SJSA1 (cell line): ENCODE measurements at regions not wholly inside any gene's neighbourhood (a gene's known extent, or its start where the extent isn't known, plus 50 kb on each side); places are given as distances from the start of the nearest gene placed in this dataset.
"Not testable (repeated sequence)": the region's sequence is repeated elsewhere in the genome, so short reads cannot be mapped to it uniquely, and the experiment has no call there.

Source experiments
- DNase-seq, 2 experiments: peaks; one replicate each; pipeline ENCODE4 v3.0.0-alpha.2; 2015 to 2020; ENCODE audit warnings: low spot score in 2 of 2, low read depth in 1 of 2
- H3K27ac ChIP-seq: fragments of 250-450 bp; sonication (Bioruptor Pico); 2 replicates; pipeline ENCODE4 v1.5.1; 2020; ENCODE audit warnings: mild to moderate bottlenecking, moderate library complexity
- H3K27me3 ChIP-seq: fragments of 250-450 bp; sonication (Bioruptor Pico); replicated peaks from 2 replicates; pipeline ENCODE4 v1.5.1; 2020; ENCODE audit warnings: mild to moderate bottlenecking, moderate library complexity
- H3K36me3 ChIP-seq: fragments of 250-450 bp; sonication (Bioruptor Pico); 2 replicates; pipeline ENCODE4 v1.5.1; 2020; ENCODE audit warnings: mild to moderate bottlenecking
- H3K4me1 ChIP-seq: fragments of 250-450 bp; sonication (Bioruptor Pico); replicated peaks from 2 replicates; pipeline ENCODE4 v1.6.1; 2021; ENCODE audit warnings: mild to moderate bottlenecking
- H3K4me3 ChIP-seq: fragments of 250-450 bp; sonication (Bioruptor Pico); 2 replicates; pipeline ENCODE4 v1.5.1; 2020; ENCODE audit warnings: mild to moderate bottlenecking
- H3K9me3 ChIP-seq: fragments of 250-450 bp; sonication (Bioruptor Pico); replicated peaks from 2 replicates; pipeline ENCODE4 v1.5.1; 2020; ENCODE audit warnings: mild to moderate bottlenecking

GRCh38 chr6:139521338-139521737 lies 146.9 kb upstream of the CITED2 start:
- Histone ChIP-seq H3K36me3 (no peaks in the 10 kb centered on the region), H3K27ac (no peak overlapping the region), H3K9me3 (no peaks in the 10 kb centered on the region), H3K4me3 (no peak overlapping the region), H3K4me1 (peaks cover 8% of the 10 kb centered on the region), H3K27me3 (no peaks in the 10 kb centered on the region)
- no peak for DNase-seq

- H3K4me1 ChIP-seq: peaks cover 18% of the 10 kb centered on the region
- H3K36me3 ChIP-seq: no peaks in the 10 kb centered on the region
- H3K27me3 ChIP-seq: no peaks in the 10 kb centered on the region
- no peak overlapping the region for H3K27ac ChIP-seq
- no peak for DNase-seq
- H3K9me3 ChIP-seq: no peaks in the 10 kb centered on the region
- H3K4me3 ChIP-seq: no peak overlapping the region
Observed at GRCh38 chr6:139520321-139520768, 145.9 kb upstream of the CITED2 start.

- no peak overlapping the region for H3K27ac ChIP-seq
- peaks cover 25% of the 10 kb centered on the region for H3K4me1 ChIP-seq
- H3K36me3 ChIP-seq: no peaks in the 10 kb centered on the region
- no peak overlapping the region for H3K4me3 ChIP-seq
- no peaks in the 10 kb centered on the region for H3K27me3 ChIP-seq
- DNase-seq: no peak
- no peaks in the 10 kb centered on the region for H3K9me3 ChIP-seq
Observed at GRCh38 chr6:139519571-139520031, 145.2 kb upstream of the CITED2 start.

- Histone ChIP-seq H3K27me3 (no peaks in the 10 kb centered on the region), H3K4me3 (no peak overlapping the region), H3K4me1 (peaks cover 25% of the 10 kb centered on the region), H3K9me3 (no peaks in the 10 kb centered on the region), H3K36me3 (no peaks in the 10 kb centered on the region), H3K27ac (no peak overlapping the region)
- DNase-seq: no peak
Observed at GRCh38 chr6:139519097-139519496, 144.6 kb upstream of the CITED2 start.

GRCh38 chr6:139518556-139519091 lies 144.2 kb upstream of the CITED2 start:
- DNase-seq: no peak
- Histone ChIP-seq H3K4me3 (no peak overlapping the region), H3K27ac (no peak overlapping the region), H3K9me3 (no peaks in the 10 kb centered on the region), H3K4me1 (peaks cover 25% of the 10 kb centered on the region), H3K27me3 (no peaks in the 10 kb centered on the region), H3K36me3 (no peaks in the 10 kb centered on the region)

- not testable (repeated sequence) for H3K27ac ChIP-seq, H3K4me3 ChIP-seq, DNase-seq, H3K36me3 ChIP-seq, H3K27me3 ChIP-seq, H3K9me3 ChIP-seq
- H3K4me1 ChIP-seq: peaks cover 25% of the 10 kb centered on the region
Observed at GRCh38 chr6:139517998-139518555, 143.6 kb upstream of the CITED2 start.

GRCh38 chr6:139515511-139515910 lies 141.1 kb upstream of the CITED2 start:
- Histone ChIP-seq H3K4me1 (peaks cover 20% of the 10 kb centered on the region), H3K4me3 (no peak overlapping the region), H3K36me3 (no peaks in the 10 kb centered on the region), H3K27me3 (no peaks in the 10 kb centered on the region), H3K27ac (peak overlapping the region; percentile 64), H3K9me3 (no peaks in the 10 kb centered on the region)
- DNase-seq: peak; percentile 67 to 83

GRCh38 chr6:139514819-139515218 lies 140.4 kb upstream of the CITED2 start:
- peak overlapping the region; percentile 64 for H3K27ac ChIP-seq
- no peak for DNase-seq
- no peaks in the 10 kb centered on the region for H3K9me3 ChIP-seq
- H3K36me3 ChIP-seq: no peaks in the 10 kb centered on the region
- peaks cover 20% of the 10 kb centered on the region for H3K4me1 ChIP-seq
- H3K4me3 ChIP-seq: no peak overlapping the region
- no peaks in the 10 kb centered on the region for H3K27me3 ChIP-seq

- Histone ChIP-seq H3K4me3 (no peak overlapping the region), H3K36me3 (no peaks in the 10 kb centered on the region), H3K27me3 (no peaks in the 10 kb centered on the region), H3K4me1 (peaks cover 5% of the 10 kb centered on the region), H3K9me3 (no peaks in the 10 kb centered on the region), H3K27ac (no peak overlapping the region)
- DNase-seq: no peak
Observed at GRCh38 chr6:139510040-139510790, 135.8 kb upstream of the CITED2 start.

GRCh38 chr6:139509167-139509566 lies 134.7 kb upstream of the CITED2 start:
- no peaks in the 10 kb centered on the region for H3K27me3 ChIP-seq
- H3K4me3 ChIP-seq: no peak overlapping the region
- no peak overlapping the region for H3K27ac ChIP-seq
- no peaks in the 10 kb centered on the region for H3K36me3 ChIP-seq
- H3K9me3 ChIP-seq: no peaks in the 10 kb centered on the region
- no peak for DNase-seq
- H3K4me1 ChIP-seq: no peaks in the 10 kb centered on the region

- no peaks in the 10 kb centered on the region for H3K4me1 ChIP-seq
- H3K27ac ChIP-seq: no peak overlapping the region
- DNase-seq: no peak
- H3K27me3 ChIP-seq: no peaks in the 10 kb centered on the region
- no peaks in the 10 kb centered on the region for H3K36me3 ChIP-seq
- H3K9me3 ChIP-seq: no peaks in the 10 kb centered on the region
- no peak overlapping the region for H3K4me3 ChIP-seq
Observed at GRCh38 chr6:139508576-139508975, 134.1 kb upstream of the CITED2 start.

GRCh38 chr6:139508023-139508422 lies 133.6 kb upstream of the CITED2 start:
- DNase-seq: no peak
- no peaks in the 10 kb centered on the region for H3K36me3 ChIP-seq
- H3K4me1 ChIP-seq: no peaks in the 10 kb centered on the region

GRCh38 chr6:139500977-139501376 lies 126.5 kb upstream of the CITED2 start:
- H3K9me3 ChIP-seq: no peaks in the 10 kb centered on the region
- H3K27ac ChIP-seq: no peak overlapping the region
- H3K27me3 ChIP-seq: no peaks in the 10 kb centered on the region
- H3K4me3 ChIP-seq: no peak overlapping the region
- no peak for DNase-seq
- no peaks in the 10 kb centered on the region for H3K4me1 ChIP-seq
- no peaks in the 10 kb centered on the region for H3K36me3 ChIP-seq

More at GRCh38 chr6:139508023-139508422, 133.6 kb upstream of the CITED2 start:
- no peaks in the 10 kb centered on the region for H3K9me3 ChIP-seq
- H3K27ac ChIP-seq: no peak overlapping the region
- H3K4me3 ChIP-seq: no peak overlapping the region
- no peaks in the 10 kb centered on the region for H3K27me3 ChIP-seq

- no peaks in the 10 kb centered on the region for H3K36me3 ChIP-seq
- no peak for DNase-seq
- no peaks in the 10 kb centered on the region for H3K27me3 ChIP-seq
- no peak overlapping the region for H3K27ac ChIP-seq
- no peaks in the 10 kb centered on the region for H3K9me3 ChIP-seq
- H3K4me1 ChIP-seq: no peaks in the 10 kb centered on the region
- H3K4me3 ChIP-seq: no peak overlapping the region
Observed at GRCh38 chr6:139498715-139499114, 124.3 kb upstream of the CITED2 start.
